HG03354 (cell line): ENCODE measurements at regions not wholly inside any gene's neighbourhood (a gene's known extent, or its start where the extent isn't known, plus 50 kb on each side); places are given as distances from the start of the nearest gene placed in this dataset.

Experiments used
- ATAC-seq: cut with Tn5 transposase; IDR thresholded peaks from one replicate; pipeline ENCODE4 v1.9.1; 2021; ENCODE audit warnings: mild to moderate bottlenecking; ENCODE audit not compliant: unreplicated experiment, poor library complexity, severe bottlenecking

- no peak for ATAC-seq
Measured at GRCh38 chr12:94726236-94726835, 76.0 kb upstream of the TMCC3 start.

GRCh38 chr12:94725375-94726168 is 75.2 kb upstream of the TMCC3 start:
- no peak for ATAC-seq

- no peak for ATAC-seq
Measured at GRCh38 chr12:94722664-94723063, 72.3 kb upstream of the TMCC3 start.

GRCh38 chr12:94721173-94721572 is 70.8 kb upstream of the TMCC3 start:
- peak; percentile 95 for ATAC-seq

- no peak for ATAC-seq
Measured at GRCh38 chr12:94718114-94718513, 67.8 kb upstream of the TMCC3 start.

DNA sequence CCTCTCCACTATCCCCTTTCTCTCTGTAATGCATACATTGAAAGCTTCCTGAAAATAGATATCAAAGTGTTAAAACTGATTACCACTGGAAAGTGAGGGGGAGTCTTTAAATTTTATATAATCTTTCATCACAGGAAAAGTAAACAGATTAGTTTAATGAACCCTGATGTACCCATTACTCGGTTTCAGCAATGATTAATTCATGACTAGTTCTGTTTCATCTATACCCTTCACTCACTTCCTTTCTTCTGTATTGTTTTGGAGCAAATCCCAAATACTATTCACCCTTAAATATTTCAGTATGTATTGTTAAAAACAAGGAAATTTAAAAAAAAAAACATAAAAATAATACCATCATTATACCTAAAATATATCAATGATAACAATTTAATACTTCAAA is 67.3 kb upstream of the TMCC3 start:
- no peak for ATAC-seq

DNA sequence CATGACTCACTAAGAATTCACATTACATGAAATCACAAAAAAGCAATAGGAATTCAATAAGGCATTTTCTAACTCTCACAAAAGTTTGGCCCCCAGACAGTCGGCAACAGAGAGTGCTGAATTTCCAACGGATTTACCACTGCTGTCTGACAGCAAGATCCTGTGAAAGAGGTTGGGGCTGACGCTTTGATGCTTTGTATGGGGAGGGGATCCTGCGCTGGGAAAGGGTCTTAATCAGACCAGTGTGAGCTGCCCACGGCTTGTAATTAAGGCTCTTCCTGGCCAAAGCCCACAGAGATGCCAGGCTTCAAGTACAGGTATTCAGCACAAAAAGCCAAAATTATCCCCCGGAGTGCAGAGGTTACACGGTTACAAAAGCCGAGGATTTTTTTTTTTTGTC is 66.8 kb upstream of the TMCC3 start:
- ATAC-seq = no peak

GRCh38 chr12:94716339-94716738 is 66.0 kb upstream of the TMCC3 start:
- no peak for ATAC-seq

DNA sequence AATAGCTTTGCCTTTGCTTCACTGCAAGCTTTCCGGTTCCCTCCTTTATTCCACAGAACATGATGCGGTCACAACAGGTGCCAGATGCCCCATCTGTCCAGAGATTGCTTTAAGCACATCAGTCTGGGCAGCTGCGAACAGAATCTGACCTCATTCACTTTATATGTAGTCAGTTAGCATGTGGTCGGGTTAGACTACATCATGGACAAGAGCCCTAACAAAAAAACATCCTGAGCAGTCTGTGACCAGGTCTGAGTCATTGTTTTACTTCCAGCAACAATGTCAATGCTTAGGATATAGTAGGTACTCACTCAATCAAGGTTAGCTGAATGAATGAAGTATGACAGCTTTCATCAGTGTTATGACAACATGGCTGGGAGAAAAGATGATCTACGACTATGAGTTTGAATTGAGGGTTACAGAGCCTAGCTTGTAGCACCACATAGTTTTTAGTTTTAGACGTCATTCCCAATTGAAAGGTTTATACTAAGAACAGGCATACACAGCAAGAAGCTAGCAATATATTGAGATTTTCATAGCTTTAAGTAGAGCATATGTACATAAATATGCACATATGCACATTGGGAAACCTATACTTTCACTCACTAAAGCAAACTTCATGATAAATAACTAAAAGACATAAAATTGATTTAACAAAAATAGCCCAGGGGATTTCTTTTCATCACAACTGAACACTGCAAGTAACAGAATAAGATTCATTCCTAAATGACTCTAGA is 64.2 kb upstream of the TMCC3 start:
- ATAC-seq = no peak

- no peak for ATAC-seq
Measured at GRCh38 chr12:94712815-94713515, 62.6 kb upstream of the TMCC3 start.

- ATAC-seq = peak; percentile 73
Measured at GRCh38 chr12:94710933-94711332, 60.6 kb upstream of the TMCC3 start.

GRCh38 chr12:94707892-94708291 is 57.5 kb upstream of the TMCC3 start:
- ATAC-seq = no peak

GRCh38 chr12:94707036-94707435 is 56.7 kb upstream of the TMCC3 start:
- ATAC-seq = no peak

- ATAC-seq = peak; percentile 69
Measured at GRCh38 chr12:94706250-94706661, 55.9 kb upstream of the TMCC3 start.

- no peak for ATAC-seq
Measured at GRCh38 chr12:94705676-94706075, 55.3 kb upstream of the TMCC3 start.

GRCh38 chr12:94704452-94705306 is 54.3 kb upstream of the TMCC3 start:
- no peak for ATAC-seq

- ATAC-seq = no peak
Measured at GRCh38 chr12:94702696-94703095, 52.3 kb upstream of the TMCC3 start.

DNA sequence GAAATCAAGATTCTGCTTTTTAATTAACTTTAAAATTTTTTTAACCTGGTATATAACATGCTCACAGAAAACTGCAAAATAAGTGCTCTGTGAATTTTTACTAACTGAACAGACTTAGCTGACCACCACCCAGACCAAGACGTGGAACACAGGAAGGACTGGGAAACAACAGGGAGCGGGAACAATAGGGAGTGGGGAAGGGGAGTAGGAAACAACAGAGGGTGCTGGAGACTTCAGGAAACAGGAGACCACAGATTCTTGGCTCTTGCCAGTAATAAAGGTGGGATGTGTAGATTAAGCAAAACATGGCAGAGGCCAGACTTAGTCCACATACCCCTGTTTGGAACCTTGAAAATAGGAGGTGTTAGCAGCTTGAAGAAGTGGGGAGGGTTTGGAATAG is 51.4 kb upstream of the TMCC3 start:
- no peak for ATAC-seq

- no peak for ATAC-seq
Measured at GRCh38 chr12:94700662-94701061, 50.3 kb upstream of the TMCC3 start.
